Brain microvascular endothelial cell (primary cell): ENCODE measurements at regions not wholly inside any gene's neighbourhood (a gene's known extent, or its start where the extent isn't known, plus 50 kb on each side); places are given as distances from the start of the nearest gene placed in this dataset.

Experiments used
- DNase-seq: peaks from one replicate; pipeline ENCODE4 v3.0.0-alpha.2; 2020
- H3K27ac ChIP-seq: fragments of 250-450 bp; sonication (Bioruptor Pico); 2 replicates; pipeline ENCODE4 v1.5.1; 2020; ENCODE audit warnings: mild to moderate bottlenecking, moderate library complexity
- H3K27me3 ChIP-seq: fragments of 250-450 bp; sonication (Bioruptor Pico); replicated peaks from 2 replicates; pipeline ENCODE4 v1.5.1; 2020; ENCODE audit warnings: mild to moderate bottlenecking
- H3K36me3 ChIP-seq: fragments of 250-450 bp; sonication (Bioruptor Pico); replicated peaks from 2 replicates; pipeline ENCODE4 v1.5.1; 2020; ENCODE audit warnings: mild to moderate bottlenecking
- H3K4me3 ChIP-seq: 2 replicates; pipeline ENCODE4 v1.5.1; 2011; ENCODE audit warnings: low read depth, mild to moderate bottlenecking, control low read depth, low read length, moderate library complexity
- in situ Hi-C: cut with HindIII; loops from 2 replicates; pipeline ENCODE4 v1.10.0; 2017; ENCODE audit warnings: low sequenced_read_pairs, low pct_ligation_motif_present
- TF ChIP-seq, protein P1 (sequence below): IDR thresholded peaks from 2 replicates; pipeline ENCODE4 v1.5.1; 2011; ENCODE audit warnings: low read depth, mild to moderate bottlenecking, moderate library complexity, low read length, control low read depth, inconsistent platforms; ENCODE audit errors: missing control alignments

GRCh38 chr22:48587236-48587865 is 1240.3 kb downstream of the BRD1 start:
- H3K27me3 ChIP-seq = no peaks in the 10 kb centered on the region
- H3K27ac ChIP-seq = no peak overlapping the region
- in situ Hi-C loops = no loop called here
- no peak for DNase-seq
- H3K36me3 ChIP-seq = no peaks in the 10 kb centered on the region
- TF ChIP-seq, protein P1, sequence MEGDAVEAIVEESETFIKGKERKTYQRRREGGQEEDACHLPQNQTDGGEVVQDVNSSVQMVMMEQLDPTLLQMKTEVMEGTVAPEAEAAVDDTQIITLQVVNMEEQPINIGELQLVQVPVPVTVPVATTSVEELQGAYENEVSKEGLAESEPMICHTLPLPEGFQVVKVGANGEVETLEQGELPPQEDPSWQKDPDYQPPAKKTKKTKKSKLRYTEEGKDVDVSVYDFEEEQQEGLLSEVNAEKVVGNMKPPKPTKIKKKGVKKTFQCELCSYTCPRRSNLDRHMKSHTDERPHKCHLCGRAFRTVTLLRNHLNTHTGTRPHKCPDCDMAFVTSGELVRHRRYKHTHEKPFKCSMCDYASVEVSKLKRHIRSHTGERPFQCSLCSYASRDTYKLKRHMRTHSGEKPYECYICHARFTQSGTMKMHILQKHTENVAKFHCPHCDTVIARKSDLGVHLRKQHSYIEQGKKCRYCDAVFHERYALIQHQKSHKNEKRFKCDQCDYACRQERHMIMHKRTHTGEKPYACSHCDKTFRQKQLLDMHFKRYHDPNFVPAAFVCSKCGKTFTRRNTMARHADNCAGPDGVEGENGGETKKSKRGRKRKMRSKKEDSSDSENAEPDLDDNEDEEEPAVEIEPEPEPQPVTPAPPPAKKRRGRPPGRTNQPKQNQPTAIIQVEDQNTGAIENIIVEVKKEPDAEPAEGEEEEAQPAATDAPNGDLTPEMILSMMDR = no peak
- H3K4me3 ChIP-seq = no peak overlapping the region

GRCh38 chr22:48586799-48587185 is 1240.9 kb downstream of the BRD1 start:
- in situ Hi-C loops = no loop called here
- TF ChIP-seq, protein P1 = no peak
- Histone ChIP-seq H3K27me3 (no peaks in the 10 kb centered on the region), H3K27ac (no peak overlapping the region), H3K4me3 (no peak overlapping the region), H3K36me3 (no peaks in the 10 kb centered on the region)
- DNase-seq = no peak

- no peak overlapping the region for H3K4me3 ChIP-seq
- TF ChIP-seq, protein P1 = no peak
- in situ Hi-C loops = no loop called here
- H3K27ac ChIP-seq = no peak overlapping the region
- H3K27me3 ChIP-seq = no peaks in the 10 kb centered on the region
- no peaks in the 10 kb centered on the region for H3K36me3 ChIP-seq
- no peak for DNase-seq
Observed at GRCh38 chr22:48585916-48586798, 1241.5 kb downstream of the BRD1 start.

DNA sequence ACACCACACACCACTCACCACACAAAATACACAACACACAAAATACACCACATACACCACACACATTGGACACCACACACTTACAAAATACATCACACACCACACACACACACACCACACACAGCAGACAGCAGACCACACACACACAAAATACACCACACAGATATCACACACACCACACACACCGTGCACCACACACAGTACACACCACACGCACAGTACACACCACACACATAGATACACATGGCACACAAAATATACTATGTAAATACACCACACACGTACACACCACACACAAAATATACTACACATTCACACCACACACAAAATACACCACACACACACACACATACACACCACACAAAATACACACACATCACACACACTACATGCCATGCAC is 1243.5 kb downstream of the BRD1 start:
- in situ Hi-C loops = no loop called here
- TF ChIP-seq, protein P1 = no peak
- H3K27me3 ChIP-seq = no peaks in the 10 kb centered on the region
- H3K27ac ChIP-seq = no peak overlapping the region
- H3K36me3 ChIP-seq = no peaks in the 10 kb centered on the region
- no peak overlapping the region for H3K4me3 ChIP-seq
- DNase-seq = no peak

GRCh38 chr22:48581796-48582469 is 1245.7 kb downstream of the BRD1 start:
- in situ Hi-C loops = no loop called here
- TF ChIP-seq, protein P1 = no peak

More at GRCh38 chr22:48581796-48582469, 1245.7 kb downstream of the BRD1 start:
- Histone ChIP-seq H3K4me3 (no peak overlapping the region), H3K27me3 (peaks cover 7% of the 10 kb centered on the region), H3K36me3 (no peaks in the 10 kb centered on the region), H3K27ac (no peak overlapping the region)
- DNase-seq = no peak
